ENCODE measurements at regions not wholly inside any gene's neighbourhood (a gene's known extent, or its start where the extent isn't known, plus 50 kb on each side); places are given as distances from the start of the nearest gene placed in this dataset.

DNA sequence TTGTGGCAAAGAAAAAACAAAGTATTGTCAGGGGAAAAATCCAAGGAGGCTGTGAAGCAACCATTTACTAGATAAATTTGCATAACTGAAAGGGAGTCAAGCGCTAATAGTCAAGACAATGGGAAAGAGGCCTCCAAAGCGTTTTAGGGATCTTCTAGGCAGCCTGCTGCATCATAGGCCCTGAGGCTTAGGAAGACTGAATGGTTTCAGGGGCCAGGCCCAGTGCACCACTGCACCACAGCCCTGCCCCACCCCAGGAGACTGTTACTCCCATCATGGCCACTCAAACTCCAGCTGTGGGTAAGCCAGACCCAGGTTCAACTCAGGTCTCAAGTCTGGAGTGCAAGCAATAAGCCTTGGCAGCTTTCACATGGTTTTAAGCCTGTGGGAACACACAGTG is 362.9 kb downstream of the SH3BGRL start:
- TF ChIP-seq, protein P1, sequence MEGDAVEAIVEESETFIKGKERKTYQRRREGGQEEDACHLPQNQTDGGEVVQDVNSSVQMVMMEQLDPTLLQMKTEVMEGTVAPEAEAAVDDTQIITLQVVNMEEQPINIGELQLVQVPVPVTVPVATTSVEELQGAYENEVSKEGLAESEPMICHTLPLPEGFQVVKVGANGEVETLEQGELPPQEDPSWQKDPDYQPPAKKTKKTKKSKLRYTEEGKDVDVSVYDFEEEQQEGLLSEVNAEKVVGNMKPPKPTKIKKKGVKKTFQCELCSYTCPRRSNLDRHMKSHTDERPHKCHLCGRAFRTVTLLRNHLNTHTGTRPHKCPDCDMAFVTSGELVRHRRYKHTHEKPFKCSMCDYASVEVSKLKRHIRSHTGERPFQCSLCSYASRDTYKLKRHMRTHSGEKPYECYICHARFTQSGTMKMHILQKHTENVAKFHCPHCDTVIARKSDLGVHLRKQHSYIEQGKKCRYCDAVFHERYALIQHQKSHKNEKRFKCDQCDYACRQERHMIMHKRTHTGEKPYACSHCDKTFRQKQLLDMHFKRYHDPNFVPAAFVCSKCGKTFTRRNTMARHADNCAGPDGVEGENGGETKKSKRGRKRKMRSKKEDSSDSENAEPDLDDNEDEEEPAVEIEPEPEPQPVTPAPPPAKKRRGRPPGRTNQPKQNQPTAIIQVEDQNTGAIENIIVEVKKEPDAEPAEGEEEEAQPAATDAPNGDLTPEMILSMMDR (IDR thresholded peaks at IDR 0.05): no peak
- TF ChIP-seq POLR2A (IDR thresholded peaks at IDR 0.05): no peak
